Calu3 (cell line): ENCODE measurements at regions not wholly inside any gene's neighbourhood (a gene's known extent, or its start where the extent isn't known, plus 50 kb on each side); places are given as distances from the start of the nearest gene placed in this dataset.

Experiments
- BruUV-seq: library from RNA; stranded (reverse); fragments of 400-500 nt; replicated peaks from 2 replicates; lab custom pipeline; 2021; lab: Mats Ljungman, UMichigan
- CTCF ChIA-PET: fragments of 300-600 bp; sonication (Branson Sonifier 250); formaldehyde crosslinking; loops from one replicate; lab custom pipeline; 2022; ENCODE audit warnings: antibody characterized with exemption; lab: Charles Lee
- DNase-seq: peaks from one replicate; pipeline ENCODE4 v3.0.0; 2022
- H3K27ac Mint-ChIP-seq: one replicate; pipeline ENCODE4 v1.8.0; 2022; ENCODE audit warnings: mixed read lengths; ENCODE audit not compliant: unreplicated experiment
- H3K27me3 Mint-ChIP-seq: one replicate; pipeline ENCODE4 v1.8.0; 2022; ENCODE audit warnings: mixed read lengths; ENCODE audit not compliant: unreplicated experiment
- H3K36me3 Mint-ChIP-seq: one replicate; pipeline ENCODE4 v1.8.0; 2022; ENCODE audit warnings: mild to moderate bottlenecking, moderate library complexity, mixed read lengths; ENCODE audit not compliant: insufficient read depth, unreplicated experiment
- H3K4me1 Mint-ChIP-seq: one replicate; pipeline ENCODE4 v1.8.0; 2022; ENCODE audit warnings: mild to moderate bottlenecking, low read depth, mixed read lengths; ENCODE audit not compliant: unreplicated experiment
- H3K4me3 Mint-ChIP-seq: one replicate; pipeline ENCODE4 v1.8.0; 2022; ENCODE audit warnings: mild to moderate bottlenecking, low read depth, moderate library complexity, mixed read lengths; ENCODE audit not compliant: unreplicated experiment
- H3K9me3 Mint-ChIP-seq: one replicate; pipeline ENCODE4 v1.8.0; 2022; ENCODE audit warnings: low read depth, mixed read lengths; ENCODE audit not compliant: unreplicated experiment
- CTCF ChIP-seq: fragments of 200-600 bp; IDR thresholded peaks from one replicate; pipeline ENCODE4 v1.8.0; 2022; ENCODE audit warnings: antibody characterized with exemption; ENCODE audit not compliant: unreplicated experiment
- intact Hi-C: fragments of 100-400 bp; cut with micrococcal nuclease; formaldehyde crosslinking; loops from one replicate; pipeline ENCODE4 v1.10.0; 2022; ENCODE audit not compliant: unreplicated experiment

DNA sequence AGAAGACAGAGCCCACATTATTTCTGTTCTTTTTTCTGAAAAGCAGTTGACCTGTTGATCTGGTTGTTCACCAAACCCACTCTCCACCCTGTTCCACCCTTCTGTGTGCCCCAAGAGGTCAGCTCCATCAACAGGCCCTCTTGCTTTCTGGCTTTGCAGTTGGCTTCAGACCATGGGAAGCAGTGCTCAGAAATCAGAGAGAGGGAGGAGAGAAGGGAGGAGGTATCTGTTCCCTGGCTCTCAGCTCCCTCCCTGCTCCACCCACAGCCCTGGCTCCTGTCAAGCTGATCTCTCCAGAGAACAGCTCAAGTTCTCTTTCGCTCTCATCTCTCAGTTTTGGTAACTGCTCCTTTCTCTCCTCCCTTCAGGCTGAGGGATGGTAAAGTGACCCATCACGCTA is 144.2 kb upstream of the RAI14 start:
- no peak for TF ChIP-seq CTCF
- DNase-seq: no peak
- Mint-ChIP-seq H3K36me3 (no peaks in the 10 kb centered on the region), H3K9me3 (no peaks in the 10 kb centered on the region), H3K27ac (no peak overlapping the region), H3K27me3 (no peaks in the 10 kb centered on the region), H3K4me1 (peaks cover 4% of the 10 kb centered on the region), H3K4me3 (no peak overlapping the region)
- CTCF ChIA-PET: interaction anchor here (0.6 kb wide), 1 partner anchor 27 kb away, joined by 6 read pairs; no protein-coding TSS in a partner anchor
- intact Hi-C loops: no loop called here
- no TSS peak for BruUV-seq

GRCh38 chr5:34516166-34516565 is 140.0 kb upstream of the RAI14 start:
- Mint-ChIP-seq H3K4me3 (no peak overlapping the region), H3K9me3 (no peaks in the 10 kb centered on the region), H3K27me3 (no peaks in the 10 kb centered on the region), H3K27ac (no peak overlapping the region), H3K4me1 (peaks cover 12% of the 10 kb centered on the region), H3K36me3 (no peaks in the 10 kb centered on the region)
- CTCF ChIA-PET: no interaction called here
- intact Hi-C loops: no loop called here
- no TSS peak for BruUV-seq
- no peak for TF ChIP-seq CTCF
- DNase-seq: no peak

- intact Hi-C loops: no loop called here
Measured at GRCh38 chr5:34516686-34517085, 139.4 kb upstream of the RAI14 start.

GRCh38 chr5:34517249-34517648 is 138.9 kb upstream of the RAI14 start:
- intact Hi-C loops: no loop called here
- BruUV-seq: no TSS peak
- CTCF ChIA-PET: no interaction called here
- H3K4me3 Mint-ChIP-seq: no peak overlapping the region
- no peaks in the 10 kb centered on the region for H3K9me3 Mint-ChIP-seq
- peaks cover 12% of the 10 kb centered on the region for H3K4me1 Mint-ChIP-seq
- no peaks in the 10 kb centered on the region for H3K27me3 Mint-ChIP-seq
- no peak for DNase-seq
- TF ChIP-seq CTCF: no peak
- no peak overlapping the region for H3K27ac Mint-ChIP-seq
- no peaks in the 10 kb centered on the region for H3K36me3 Mint-ChIP-seq

More at GRCh38 chr5:34516686-34517085, 139.4 kb upstream of the RAI14 start:
- Mint-ChIP-seq H3K27ac (no peak overlapping the region), H3K27me3 (no peaks in the 10 kb centered on the region), H3K4me1 (peaks cover 12% of the 10 kb centered on the region), H3K4me3 (no peak overlapping the region), H3K36me3 (no peaks in the 10 kb centered on the region), H3K9me3 (no peaks in the 10 kb centered on the region)
- no peak for TF ChIP-seq CTCF
- DNase-seq: no peak
- CTCF ChIA-PET: no interaction called here
- BruUV-seq: no TSS peak
